Tibial nerve (tissue), 3 donors: ENCODE measurements at regions not wholly inside any gene's neighbourhood (a gene's known extent, or its start where the extent isn't known, plus 50 kb on each side); places are given as distances from the start of the nearest gene placed in this dataset.

Experiments used
- POLR2A ChIP-seq, 2 donors: fragments of 450-650 bp; IDR thresholded peaks; one replicate each; pipeline ENCODE4 v1.6.1; 2017; ENCODE audit warnings: antibody characterized with exemption in 2 of 2, mild to moderate bottlenecking in 2 of 2, moderate library complexity in 2 of 2
- TF ChIP-seq, protein P1 (sequence below), 5 experiments: fragments of 200-600 bp in 3 of 5; fragments of 450-650 bp in 2 of 5; sonication (generic) in 3 of 5; IDR thresholded peaks; one replicate each; pipeline ENCODE4 v1.5.1; 2016 to 2019; ENCODE audit warnings: antibody characterized with exemption in 5 of 5, mild to moderate bottlenecking in 3 of 5, moderate library complexity in 2 of 5

DNA sequence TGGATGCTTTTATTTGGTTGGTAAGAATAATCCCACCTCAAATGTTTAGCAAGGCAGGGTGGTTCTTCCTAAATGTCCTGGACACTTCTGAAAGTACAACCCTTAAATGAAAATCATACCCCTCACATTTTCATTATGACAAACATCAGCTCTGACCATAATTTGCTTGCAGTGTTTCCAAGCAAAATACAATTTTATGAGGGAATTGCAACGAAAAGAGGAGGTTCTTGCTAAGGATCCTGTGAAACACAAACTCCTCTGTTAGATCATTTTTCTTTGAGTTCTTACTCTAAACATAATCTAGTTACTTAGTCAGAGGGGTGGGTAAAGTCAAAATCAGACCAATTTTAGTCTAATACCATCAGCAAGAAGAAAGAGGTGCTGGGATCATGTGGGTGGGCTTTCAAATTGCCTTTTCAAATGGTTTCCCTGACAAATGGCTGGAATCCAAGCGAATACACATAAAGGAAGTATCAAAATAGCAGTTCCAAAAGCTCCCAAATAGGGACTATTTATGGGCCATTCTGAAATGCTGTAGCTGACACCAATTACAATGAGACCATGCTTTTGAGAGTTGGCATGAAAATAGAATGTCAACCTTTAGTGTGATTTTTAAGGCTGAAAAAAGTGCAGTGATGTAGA is 164.9 kb upstream of the INHBA start:
- TF ChIP-seq, protein P1, sequence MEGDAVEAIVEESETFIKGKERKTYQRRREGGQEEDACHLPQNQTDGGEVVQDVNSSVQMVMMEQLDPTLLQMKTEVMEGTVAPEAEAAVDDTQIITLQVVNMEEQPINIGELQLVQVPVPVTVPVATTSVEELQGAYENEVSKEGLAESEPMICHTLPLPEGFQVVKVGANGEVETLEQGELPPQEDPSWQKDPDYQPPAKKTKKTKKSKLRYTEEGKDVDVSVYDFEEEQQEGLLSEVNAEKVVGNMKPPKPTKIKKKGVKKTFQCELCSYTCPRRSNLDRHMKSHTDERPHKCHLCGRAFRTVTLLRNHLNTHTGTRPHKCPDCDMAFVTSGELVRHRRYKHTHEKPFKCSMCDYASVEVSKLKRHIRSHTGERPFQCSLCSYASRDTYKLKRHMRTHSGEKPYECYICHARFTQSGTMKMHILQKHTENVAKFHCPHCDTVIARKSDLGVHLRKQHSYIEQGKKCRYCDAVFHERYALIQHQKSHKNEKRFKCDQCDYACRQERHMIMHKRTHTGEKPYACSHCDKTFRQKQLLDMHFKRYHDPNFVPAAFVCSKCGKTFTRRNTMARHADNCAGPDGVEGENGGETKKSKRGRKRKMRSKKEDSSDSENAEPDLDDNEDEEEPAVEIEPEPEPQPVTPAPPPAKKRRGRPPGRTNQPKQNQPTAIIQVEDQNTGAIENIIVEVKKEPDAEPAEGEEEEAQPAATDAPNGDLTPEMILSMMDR (IDR thresholded peaks at IDR 0.05) = no peak
- no peak for TF ChIP-seq POLR2A (IDR thresholded peaks at IDR 0.05)
